HEK293T (cell line): ENCODE measurements at regions not wholly inside any gene's neighbourhood (a gene's known extent, or its start where the extent isn't known, plus 50 kb on each side); places are given as distances from the start of the nearest gene placed in this dataset.

ENCODE experiments used
- ARNT ChIP-seq: fragments of 450-650 bp; IDR thresholded peaks from 2 replicates; pipeline ENCODE4 v1.6.1; 2017; ENCODE audit warnings: mild to moderate bottlenecking
- BHLHE40 ChIP-seq: fragments of 450-650 bp; IDR thresholded peaks from 2 replicates; pipeline ENCODE4 v1.6.1; 2016; ENCODE audit warnings: mild to moderate bottlenecking, moderate library complexity, borderline replicate concordance
- FOXA1 ChIP-seq: fragments of 450-650 bp; IDR thresholded peaks from 2 replicates; pipeline ENCODE4 v1.6.1; 2016; ENCODE audit warnings: mild to moderate bottlenecking
- FOXK2 ChIP-seq: fragments of 450-650 bp; IDR thresholded peaks from 2 replicates; pipeline ENCODE4 v1.6.1; 2016; ENCODE audit warnings: mild to moderate bottlenecking
- FOXM1 ChIP-seq: fragments of 450-650 bp; IDR thresholded peaks from 2 replicates; pipeline ENCODE4 v1.6.1; 2017; ENCODE audit warnings: mild to moderate bottlenecking, borderline replicate concordance
- HDGF ChIP-seq: fragments of 450-650 bp; IDR thresholded peaks from 2 replicates; pipeline ENCODE4 v1.6.1; 2017; ENCODE audit warnings: antibody characterized with exemption, borderline replicate concordance
- LEF1 ChIP-seq: fragments of 450-650 bp; IDR thresholded peaks from 2 replicates; pipeline ENCODE4 v1.6.1; 2017; ENCODE audit warnings: mild to moderate bottlenecking, borderline replicate concordance
- NFRKB ChIP-seq: fragments of 450-650 bp; IDR thresholded peaks from 2 replicates; pipeline ENCODE4 v1.6.1; 2016; ENCODE audit warnings: mild to moderate bottlenecking, moderate library complexity
- SP1 ChIP-seq: fragments of 450-650 bp; IDR thresholded peaks from 2 replicates; pipeline ENCODE4 v1.6.1; 2017
- SUZ12 ChIP-seq: fragments of 450-650 bp; IDR thresholded peaks from 2 replicates; pipeline ENCODE4 v1.6.1; 2016; ENCODE audit warnings: mild to moderate bottlenecking
- TARDBP ChIP-seq: fragments of 450-650 bp; IDR thresholded peaks from 2 replicates; pipeline ENCODE4 v1.6.1; 2016
- ZNF384 ChIP-seq: fragments of 450-650 bp; IDR thresholded peaks from 2 replicates; pipeline ENCODE4 v1.6.1; 2016
- TF ChIP-seq, protein P1 (sequence below): fragments of 450-650 bp; IDR thresholded peaks from 2 replicates; pipeline ENCODE4 v1.6.1; 2016

GRCh38 chr6:90829311-90829710 lies 242.4 kb upstream of the MAP3K7 start:
- TF ChIP-seq LEF1 = no peak
- TF ChIP-seq SP1 = no peak
- TF ChIP-seq TARDBP = no peak
- TF ChIP-seq, protein P1, sequence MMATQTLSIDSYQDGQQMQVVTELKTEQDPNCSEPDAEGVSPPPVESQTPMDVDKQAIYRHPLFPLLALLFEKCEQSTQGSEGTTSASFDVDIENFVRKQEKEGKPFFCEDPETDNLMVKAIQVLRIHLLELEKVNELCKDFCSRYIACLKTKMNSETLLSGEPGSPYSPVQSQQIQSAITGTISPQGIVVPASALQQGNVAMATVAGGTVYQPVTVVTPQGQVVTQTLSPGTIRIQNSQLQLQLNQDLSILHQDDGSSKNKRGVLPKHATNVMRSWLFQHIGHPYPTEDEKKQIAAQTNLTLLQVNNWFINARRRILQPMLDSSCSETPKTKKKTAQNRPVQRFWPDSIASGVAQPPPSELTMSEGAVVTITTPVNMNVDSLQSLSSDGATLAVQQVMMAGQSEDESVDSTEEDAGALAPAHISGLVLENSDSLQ = no peak
- TF ChIP-seq ARNT = no peak
- no peak for TF ChIP-seq FOXA1
- no peak for TF ChIP-seq FOXK2
- no peak for TF ChIP-seq HDGF
- TF ChIP-seq BHLHE40 = no peak
- TF ChIP-seq FOXM1 = no peak
- no peak for TF ChIP-seq NFRKB
- no peak for TF ChIP-seq ZNF384
- TF ChIP-seq SUZ12 = no peak
